Smooth muscle cell (in vitro differentiated cells): ENCODE measurements at regions not wholly inside any gene's neighbourhood (a gene's known extent, or its start where the extent isn't known, plus 50 kb on each side); places are given as distances from the start of the nearest gene placed in this dataset.

Source experiments
- DNase-seq: peaks from one replicate; lab custom pipeline; 2025; ENCODE audit not compliant: unreplicated experiment; lab: John Stamatoyannopoulos, UW
- H2AFZ ChIP-seq: fragments of 200-600 bp; sonication (generic); 2 replicates; pipeline ENCODE4 v1.6.0; 2016; ENCODE audit warnings: antibody characterized with exemption, low read depth, mild to moderate bottlenecking
- H3F3A ChIP-seq: fragments of 200-600 bp; sonication (generic); 2 replicates; pipeline ENCODE4 v1.6.0; 2017; ENCODE audit warnings: antibody characterized with exemption, low read depth
- H3K27ac ChIP-seq: fragments of 200-600 bp; sonication (generic); 2 replicates; pipeline ENCODE4 v1.5.1; 2016; ENCODE audit warnings: low read depth, mild to moderate bottlenecking
- H3K27me3 ChIP-seq: fragments of 200-600 bp; sonication (generic); 2 replicates; pipeline ENCODE4 v1.6.1; 2016; ENCODE audit warnings: low read depth, mild to moderate bottlenecking
- H3K36me3 ChIP-seq: fragments of 200-600 bp; sonication (generic); 2 replicates; pipeline ENCODE4 v1.5.1; 2016; ENCODE audit warnings: low read depth
- H3K4me1 ChIP-seq: fragments of 200-600 bp; sonication (generic); 2 replicates; pipeline ENCODE4 v1.5.1; 2016; ENCODE audit warnings: low read depth
- H3K4me2 ChIP-seq: fragments of 200-600 bp; sonication (generic); 2 replicates; pipeline ENCODE4 v1.6.0; 2016; ENCODE audit warnings: mild to moderate bottlenecking
- H3K4me3 ChIP-seq: fragments of 200-600 bp; sonication (generic); 2 replicates; pipeline ENCODE4 v1.5.1; 2016; ENCODE audit warnings: mild to moderate bottlenecking
- H3K79me2 ChIP-seq: fragments of 200-600 bp; sonication (generic); 2 replicates; pipeline ENCODE4 v1.6.0; 2016; ENCODE audit warnings: low read depth, mild to moderate bottlenecking
- H3K9ac ChIP-seq: fragments of 200-600 bp; sonication (generic); 2 replicates; pipeline ENCODE4 v1.6.0; 2016; ENCODE audit warnings: low read depth
- H3K9me3 ChIP-seq: fragments of 200-600 bp; sonication (generic); replicated peaks from 2 replicates; pipeline ENCODE4 v1.5.1; 2016; ENCODE audit warnings: low read depth
- H4K20me1 ChIP-seq: fragments of 200-600 bp; sonication (generic); 2 replicates; pipeline ENCODE4 v1.6.0; 2016; ENCODE audit warnings: low read depth
- WGBS: methylation state at CpG from one replicate; pipeline ENCODE4 v1.1.7; 2016; ENCODE audit warnings: low lambda C conversion rate; 5-methylcytosine and 5-hydroxymethylcytosine counted together
- TF ChIP-seq, protein P1 (sequence below): fragments of 200-600 bp; sonication (generic); IDR thresholded peaks from 2 replicates; pipeline ENCODE4 v1.5.1; 2017; ENCODE audit warnings: borderline replicate concordance, mild to moderate bottlenecking, antibody characterized with exemption; ENCODE audit not compliant: insufficient read depth, poor library complexity, severe bottlenecking

DNA sequence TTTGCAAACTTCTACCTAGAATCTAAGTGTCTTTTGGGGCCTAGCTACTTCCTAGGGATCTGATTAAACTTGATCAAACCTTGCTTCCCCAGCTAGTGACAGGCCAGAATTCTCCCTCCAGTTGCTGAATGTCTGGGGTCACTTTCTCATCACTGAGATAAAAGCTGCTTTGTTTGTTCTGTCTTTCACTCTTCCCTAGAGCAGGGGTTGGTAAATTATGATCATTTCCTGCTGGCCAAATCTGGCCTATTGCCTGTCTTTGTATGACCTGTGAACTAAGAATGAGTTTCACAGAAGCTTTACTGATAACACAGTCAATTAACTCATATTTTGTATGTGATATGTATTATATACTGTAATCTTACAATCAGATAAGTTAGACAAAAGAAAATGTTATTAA is 157.8 kb upstream of the AADAT start:
- H3K9me3 ChIP-seq, result no peaks in the 10 kb centered on the region
- H4K20me1 ChIP-seq, result no peaks in the 10 kb centered on the region
- H2AFZ ChIP-seq, result no peak overlapping the region
- H3K4me2 ChIP-seq, result peak overlapping the region; percentile 39
- H3K4me3 ChIP-seq, result no peak overlapping the region
- TF ChIP-seq, protein P1, sequence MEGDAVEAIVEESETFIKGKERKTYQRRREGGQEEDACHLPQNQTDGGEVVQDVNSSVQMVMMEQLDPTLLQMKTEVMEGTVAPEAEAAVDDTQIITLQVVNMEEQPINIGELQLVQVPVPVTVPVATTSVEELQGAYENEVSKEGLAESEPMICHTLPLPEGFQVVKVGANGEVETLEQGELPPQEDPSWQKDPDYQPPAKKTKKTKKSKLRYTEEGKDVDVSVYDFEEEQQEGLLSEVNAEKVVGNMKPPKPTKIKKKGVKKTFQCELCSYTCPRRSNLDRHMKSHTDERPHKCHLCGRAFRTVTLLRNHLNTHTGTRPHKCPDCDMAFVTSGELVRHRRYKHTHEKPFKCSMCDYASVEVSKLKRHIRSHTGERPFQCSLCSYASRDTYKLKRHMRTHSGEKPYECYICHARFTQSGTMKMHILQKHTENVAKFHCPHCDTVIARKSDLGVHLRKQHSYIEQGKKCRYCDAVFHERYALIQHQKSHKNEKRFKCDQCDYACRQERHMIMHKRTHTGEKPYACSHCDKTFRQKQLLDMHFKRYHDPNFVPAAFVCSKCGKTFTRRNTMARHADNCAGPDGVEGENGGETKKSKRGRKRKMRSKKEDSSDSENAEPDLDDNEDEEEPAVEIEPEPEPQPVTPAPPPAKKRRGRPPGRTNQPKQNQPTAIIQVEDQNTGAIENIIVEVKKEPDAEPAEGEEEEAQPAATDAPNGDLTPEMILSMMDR, result no peak
- H3K27me3 ChIP-seq, result no peaks in the 10 kb centered on the region
- no peak overlapping the region for H3K9ac ChIP-seq
- no peak for DNase-seq
- H3K36me3 ChIP-seq, result no peaks in the 10 kb centered on the region
- H3K79me2 ChIP-seq, result no peaks in the 10 kb centered on the region
- peaks cover 5% of the 10 kb centered on the region for H3K4me1 ChIP-seq
- no peaks in the 10 kb centered on the region for H3F3A ChIP-seq
- peak overlapping the region; percentile 67 for H3K27ac ChIP-seq

DNA sequence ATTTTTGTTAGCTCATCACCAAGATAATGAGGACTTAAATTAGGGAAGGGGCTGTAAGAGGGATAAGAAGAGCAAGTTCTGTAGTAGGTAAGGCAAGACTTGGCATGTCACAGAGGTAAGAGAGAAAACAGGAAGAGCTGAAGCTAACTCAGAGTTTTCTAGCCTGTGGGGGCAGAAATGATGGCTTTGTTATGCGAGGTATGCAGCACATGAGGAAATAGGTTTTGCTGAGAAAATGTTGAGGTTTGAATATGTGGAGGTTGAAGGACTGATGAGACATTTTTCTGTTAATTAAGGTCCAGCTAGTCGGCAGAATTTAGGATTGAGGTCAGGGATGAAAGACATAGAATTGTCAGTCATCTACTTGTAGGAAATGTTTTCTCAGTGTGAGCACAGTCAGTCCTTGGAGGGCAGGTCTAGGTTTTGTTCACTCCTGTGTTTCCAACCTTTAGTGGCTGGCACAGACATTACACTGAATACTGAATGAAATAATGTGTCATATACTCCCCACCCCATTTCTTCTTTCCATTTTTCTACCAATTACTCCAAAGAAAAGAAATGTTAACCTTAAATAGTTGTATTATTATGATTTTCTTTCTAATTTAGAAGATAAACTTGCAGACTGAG is 154.0 kb upstream of the AADAT start:
- H2AFZ ChIP-seq, result peak overlapping the region; percentile 71
- TF ChIP-seq, protein P1, result no peak
- H3K4me1 ChIP-seq, result peaks cover 11% of the 10 kb centered on the region
- H3K27ac ChIP-seq, result peak overlapping the region; percentile 48
- H3F3A ChIP-seq, result no peaks in the 10 kb centered on the region
- H3K79me2 ChIP-seq, result no peaks in the 10 kb centered on the region
- no peaks in the 10 kb centered on the region for H3K36me3 ChIP-seq
- H3K9ac ChIP-seq, result no peak overlapping the region
- H4K20me1 ChIP-seq, result no peaks in the 10 kb centered on the region
- no peak for DNase-seq
- H3K4me2 ChIP-seq, result peak overlapping the region; percentile 53
- no peaks in the 10 kb centered on the region for H3K27me3 ChIP-seq
- no peak overlapping the region for H3K4me3 ChIP-seq
- 61% methylated on average over 2 of the region's 2 CpGs for WGBS
- H3K9me3 ChIP-seq, result no peaks in the 10 kb centered on the region

DNA sequence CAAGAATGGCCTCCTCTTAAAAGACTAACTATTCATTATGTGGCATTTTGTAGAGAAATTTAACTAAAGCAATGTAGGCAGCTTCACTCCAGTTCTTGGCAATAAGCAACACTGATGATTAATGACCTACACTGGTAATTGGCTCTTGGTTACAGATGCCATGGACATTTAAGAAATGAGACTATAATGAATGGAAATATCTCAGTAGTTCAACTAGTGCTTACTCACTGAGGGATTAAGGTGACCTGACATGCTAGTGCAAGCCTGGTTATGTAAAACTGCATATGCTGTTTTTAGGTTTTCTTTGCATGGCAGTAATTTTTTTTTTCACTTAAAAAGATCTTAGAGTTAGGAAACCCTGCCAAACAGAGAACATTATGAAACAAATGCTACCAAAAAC is 152.7 kb upstream of the AADAT start:
- Histone ChIP-seq H3K27me3 (no peaks in the 10 kb centered on the region), H3K4me2 (peak overlapping the region; percentile 4), H3K36me3 (no peaks in the 10 kb centered on the region), H3K27ac (peak overlapping the region; percentile 48), H3K4me3 (no peak overlapping the region), H3K79me2 (no peaks in the 10 kb centered on the region), H2AFZ (no peak overlapping the region), H3K9me3 (no peaks in the 10 kb centered on the region), H3K4me1 (peaks cover 11% of the 10 kb centered on the region), H3K9ac (no peak overlapping the region), H3F3A (no peaks in the 10 kb centered on the region), H4K20me1 (no peaks in the 10 kb centered on the region)
- DNase-seq, result no peak
- TF ChIP-seq, protein P1, result no peak

DNA sequence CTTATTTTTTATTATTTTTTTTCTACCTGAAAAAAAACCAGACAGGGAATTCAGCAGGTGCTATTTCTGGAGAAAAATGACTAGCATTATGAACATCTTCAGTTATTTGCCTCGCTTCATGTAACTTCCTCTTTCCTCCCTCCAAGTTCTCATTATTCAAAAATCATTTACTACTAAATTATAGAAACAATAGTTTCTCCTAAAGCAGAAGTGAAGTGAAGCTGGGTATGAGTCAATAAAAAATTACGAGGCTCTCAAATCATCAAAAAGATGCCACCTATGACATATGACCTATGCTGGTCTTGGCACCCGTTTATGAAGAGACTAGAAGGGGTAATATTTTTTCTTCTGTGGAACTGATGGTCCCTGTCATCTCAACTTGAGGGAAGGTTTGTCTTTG is 145.0 kb upstream of the AADAT start:
- Histone ChIP-seq H3K79me2 (no peaks in the 10 kb centered on the region), H3K4me3 (no peak overlapping the region), H3K27me3 (no peaks in the 10 kb centered on the region), H3K27ac (no peak overlapping the region), H3K9ac (no peak overlapping the region), H3K36me3 (no peaks in the 10 kb centered on the region), H3K9me3 (no peaks in the 10 kb centered on the region), H3F3A (no peaks in the 10 kb centered on the region), H2AFZ (no peak overlapping the region), H4K20me1 (no peaks in the 10 kb centered on the region), H3K4me2 (no peak overlapping the region), H3K4me1 (no peaks in the 10 kb centered on the region)
- WGBS, result 95% methylated on average over 3 of the region's 3 CpGs
- TF ChIP-seq, protein P1, result no peak
- DNase-seq, result no peak
